ENCODE measurements at regions not wholly inside any gene's neighbourhood (a gene's known extent, or its start where the extent isn't known, plus 50 kb on each side); places are given as distances from the start of the nearest gene placed in this dataset.
"Not testable (repeated sequence)": the region's sequence is repeated elsewhere in the genome, so short reads cannot be mapped to it uniquely, and the experiment has no call there.

DNA sequence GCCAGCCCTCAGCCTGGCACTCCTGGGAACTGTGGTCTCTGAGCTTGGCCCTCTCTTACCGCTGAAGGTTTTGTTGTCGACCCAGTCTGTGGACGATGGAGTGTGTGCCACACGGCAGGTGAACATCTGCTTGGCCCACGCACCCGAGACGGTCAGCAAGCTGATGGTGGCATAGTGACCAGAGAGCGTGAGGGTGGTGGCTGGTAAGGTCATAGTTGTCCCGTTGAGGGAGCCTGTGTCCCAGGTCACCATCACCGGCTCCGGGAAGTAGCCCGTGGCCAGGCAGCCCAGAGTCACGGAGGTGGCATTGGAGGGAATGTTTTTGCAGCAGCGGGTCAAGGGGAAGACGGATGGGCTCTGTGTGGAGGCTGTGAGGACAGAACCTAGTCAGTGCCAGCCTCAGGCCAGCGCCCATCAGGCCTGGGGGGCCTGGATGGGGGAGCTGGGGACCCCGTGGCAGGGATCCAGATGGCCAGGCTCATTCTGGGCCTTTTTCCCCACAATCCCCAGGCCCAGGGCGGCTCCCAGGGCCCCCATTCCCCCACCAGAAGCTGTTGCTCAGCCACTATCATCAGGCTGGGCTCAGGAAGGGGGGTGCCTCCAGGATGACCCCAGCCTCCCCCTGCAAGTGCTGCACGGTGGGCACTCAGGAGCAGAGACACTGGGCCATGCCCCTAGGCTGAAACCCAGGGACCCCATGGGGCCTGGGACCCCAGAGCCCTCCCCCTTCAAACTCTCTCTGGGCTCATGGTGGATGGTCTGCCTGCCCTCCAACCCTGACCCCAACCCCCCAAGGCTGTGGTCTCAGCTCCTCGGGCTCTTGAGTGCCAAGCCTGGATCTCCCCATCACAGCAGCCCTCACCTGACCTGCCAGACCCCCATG lies 75.2 kb downstream of the TMEM121 start:
- DNase-seq = no peak

DNA sequence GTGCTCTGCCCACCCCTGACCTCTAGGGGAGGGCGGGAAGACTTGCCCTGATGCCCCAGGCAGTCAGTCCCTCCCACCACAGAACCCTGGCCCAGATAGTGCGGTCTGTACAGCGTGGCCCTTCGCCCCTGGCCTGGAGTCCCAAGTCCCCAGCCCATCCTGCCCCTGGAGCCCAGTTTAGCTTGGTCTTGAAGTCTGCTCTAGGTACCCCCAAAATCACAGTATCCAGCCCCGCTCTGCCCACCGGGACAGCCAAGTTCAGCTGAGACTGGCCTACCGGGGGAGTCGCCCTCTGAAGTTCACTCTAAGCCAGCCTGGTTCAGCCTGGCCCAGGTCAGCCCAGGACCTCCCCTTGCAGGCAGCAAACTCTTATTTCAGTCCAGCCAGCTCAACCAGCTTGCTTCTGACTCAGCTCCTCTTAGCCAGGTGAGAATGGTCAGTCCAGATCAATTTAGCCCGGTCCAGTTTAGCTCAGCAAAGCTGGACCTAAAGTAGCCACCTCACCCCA lies 75.9 kb downstream of the TMEM121 start:
- no peak for DNase-seq

DNA sequence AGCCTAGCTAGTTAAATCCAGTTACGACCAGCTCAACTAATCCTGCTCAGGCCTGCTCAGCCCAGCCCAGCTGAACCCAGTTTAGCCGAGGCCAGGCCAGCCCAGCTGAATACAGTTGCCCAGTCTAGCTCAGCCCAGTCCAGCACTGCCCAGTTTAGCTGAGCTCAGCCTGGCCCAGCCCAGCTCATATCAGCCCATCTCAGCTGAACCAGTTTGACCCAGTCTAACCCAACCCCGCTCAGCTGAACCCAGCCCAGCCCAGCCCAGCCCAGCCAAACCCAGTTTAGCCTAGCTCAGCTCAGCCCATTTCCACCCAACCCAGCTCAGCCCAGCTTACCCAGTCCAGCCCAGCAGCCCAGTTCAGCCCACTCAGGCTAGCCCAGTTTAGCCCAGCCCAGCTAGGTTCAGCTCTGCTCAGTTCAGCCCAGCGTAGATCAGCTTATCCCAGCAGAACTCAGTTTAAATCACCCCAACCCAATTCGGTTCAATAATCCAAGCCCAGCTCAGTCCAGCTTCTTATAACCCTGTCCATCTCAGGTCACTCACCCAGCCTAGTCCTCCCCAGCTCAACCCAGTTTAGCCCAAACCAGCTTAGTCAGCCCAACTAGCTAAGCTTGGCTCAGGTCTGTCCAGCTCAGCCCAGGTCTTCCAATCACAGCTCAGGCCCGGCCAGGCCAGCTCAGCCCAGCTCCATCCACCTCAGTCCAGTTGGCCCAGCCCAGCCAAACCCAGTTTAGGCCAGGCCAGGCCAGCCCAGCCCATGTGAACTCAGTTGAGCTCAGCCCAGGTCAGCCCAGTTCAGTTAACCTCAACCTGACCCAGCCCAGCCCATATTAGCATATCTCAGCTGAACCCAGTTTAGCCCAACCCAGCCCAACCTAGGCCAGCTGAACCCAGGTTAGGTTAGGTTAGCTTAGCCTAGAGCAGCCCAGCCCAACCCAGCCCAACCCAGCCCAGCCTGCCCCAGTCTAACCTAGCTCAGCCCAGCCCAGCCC lies 76.7 kb downstream of the TMEM121 start:
- no peak for DNase-seq

DNA sequence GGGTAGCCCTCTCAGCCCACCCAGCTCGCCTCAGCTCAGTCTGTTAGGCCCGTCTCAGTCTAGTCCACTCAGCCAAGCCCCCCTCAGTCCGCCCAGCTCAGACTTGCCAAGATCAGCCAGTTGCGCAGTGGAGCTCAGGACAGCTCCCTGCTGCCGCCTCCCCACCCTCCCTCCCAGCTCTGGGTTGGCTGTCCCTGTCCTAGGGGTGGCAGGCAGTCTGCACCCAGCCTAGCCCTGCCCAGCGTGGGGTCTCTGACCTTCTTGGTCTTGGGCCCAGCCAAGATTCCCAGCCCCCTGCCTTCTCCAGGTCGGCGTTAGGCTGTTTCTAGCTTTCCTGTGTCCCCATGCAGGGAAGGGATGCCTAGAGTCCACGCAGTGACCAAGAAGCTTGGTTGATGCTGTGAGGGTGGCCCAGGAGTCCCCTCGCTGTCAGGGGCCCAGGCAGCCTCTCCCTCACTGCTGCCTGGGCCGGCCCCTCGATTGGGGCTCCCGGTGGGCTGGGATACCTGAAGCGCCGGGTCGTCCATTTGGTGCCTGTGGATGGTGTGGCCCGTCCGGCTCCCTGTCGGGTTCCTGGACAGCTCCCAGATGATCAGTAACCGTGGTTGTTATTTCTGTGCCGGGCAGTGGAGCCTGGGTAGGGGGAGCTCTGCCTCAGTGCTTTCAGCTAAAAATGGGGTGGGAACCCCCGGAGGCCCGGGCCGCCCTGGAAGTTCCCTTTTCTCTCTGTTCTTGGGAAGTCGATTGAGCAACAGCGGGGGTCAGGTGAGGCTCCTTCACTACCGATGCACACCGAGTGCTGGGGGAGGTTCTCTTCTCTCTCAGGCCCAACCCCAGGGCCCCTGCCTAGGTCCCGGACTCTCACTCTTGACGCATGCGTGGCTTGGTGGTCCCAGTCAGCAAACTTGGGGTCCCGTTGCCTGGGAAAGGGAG lies 78.4 kb downstream of the TMEM121 start:
- not testable (repeated sequence) for DNase-seq

DNA sequence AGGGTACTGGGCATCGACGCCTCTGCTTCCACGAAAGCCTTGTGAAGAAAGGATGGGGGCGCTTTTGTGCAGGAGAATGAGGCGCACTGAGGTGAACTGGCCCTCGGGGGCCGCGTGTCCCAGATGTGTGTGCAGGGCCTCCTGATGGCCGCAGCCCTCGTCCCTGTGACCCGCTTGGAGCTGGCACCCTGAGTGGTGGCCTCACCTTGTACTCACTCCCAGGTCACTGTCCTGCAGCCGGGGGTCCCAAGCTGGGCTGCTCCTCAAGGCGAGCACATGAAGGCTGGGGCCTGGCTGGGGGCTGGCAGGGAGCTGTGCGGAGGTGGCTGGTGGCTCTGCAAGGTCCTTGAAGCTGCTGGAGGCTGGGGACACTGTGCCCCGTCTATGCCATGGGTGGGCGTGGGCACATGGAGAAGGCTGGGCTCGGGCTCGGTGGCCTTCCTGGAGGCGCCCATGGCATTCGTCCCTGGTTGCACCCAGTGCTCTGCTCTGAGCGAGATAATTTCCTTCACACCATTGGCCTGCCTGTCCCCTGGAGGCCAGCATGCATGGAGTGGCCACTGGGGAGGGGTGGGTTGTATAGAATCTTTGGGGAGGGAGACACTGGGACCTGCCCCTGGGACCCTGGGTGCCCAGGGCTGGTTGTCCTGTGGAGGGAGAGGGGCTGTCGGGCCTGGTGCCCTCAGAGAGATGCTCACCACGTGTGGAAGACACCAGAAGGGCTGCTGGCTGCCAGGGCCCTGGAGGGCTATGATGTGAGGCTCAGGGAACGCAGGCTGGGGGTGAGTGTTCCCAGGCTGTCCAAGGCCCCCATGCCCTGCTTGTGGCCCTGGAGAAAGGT lies 79.3 kb downstream of the TMEM121 start:
- DNase-seq = no peak

DNA sequence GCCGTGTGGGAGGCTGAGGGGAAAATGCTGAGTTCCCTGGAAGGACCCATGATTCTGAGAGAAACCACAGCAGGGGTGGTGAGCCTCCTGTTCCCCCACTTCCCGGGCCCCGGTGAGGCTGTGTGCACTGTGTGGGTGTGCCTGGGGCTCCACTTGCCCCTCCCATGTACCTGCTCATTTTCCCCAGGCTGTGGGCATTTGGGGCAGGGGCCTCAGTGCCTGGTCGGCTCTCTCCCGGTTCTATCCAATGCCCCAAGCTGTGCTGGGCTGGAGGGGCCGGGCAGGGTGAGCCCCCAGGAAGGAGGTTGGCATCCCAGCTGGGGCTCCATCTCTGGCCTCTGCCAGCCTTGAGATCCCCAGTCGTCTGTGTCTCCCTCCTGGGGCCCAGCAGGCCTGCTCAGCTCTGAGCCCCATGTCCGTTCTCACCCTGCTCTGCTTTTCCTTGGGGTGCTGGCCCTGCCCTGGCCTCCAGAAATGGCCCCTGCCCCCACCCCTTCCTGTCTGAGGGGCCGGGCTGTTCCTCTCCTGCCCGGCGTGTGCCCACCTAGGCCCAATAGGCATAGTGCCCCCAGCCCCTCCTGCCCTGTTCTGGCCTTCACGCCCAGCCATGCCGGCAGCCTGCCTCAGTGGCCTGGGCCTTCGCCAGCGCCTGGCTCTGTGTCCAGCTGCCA lies 80.1 kb downstream of the TMEM121 start:
- DNase-seq = not testable (repeated sequence)

DNA sequence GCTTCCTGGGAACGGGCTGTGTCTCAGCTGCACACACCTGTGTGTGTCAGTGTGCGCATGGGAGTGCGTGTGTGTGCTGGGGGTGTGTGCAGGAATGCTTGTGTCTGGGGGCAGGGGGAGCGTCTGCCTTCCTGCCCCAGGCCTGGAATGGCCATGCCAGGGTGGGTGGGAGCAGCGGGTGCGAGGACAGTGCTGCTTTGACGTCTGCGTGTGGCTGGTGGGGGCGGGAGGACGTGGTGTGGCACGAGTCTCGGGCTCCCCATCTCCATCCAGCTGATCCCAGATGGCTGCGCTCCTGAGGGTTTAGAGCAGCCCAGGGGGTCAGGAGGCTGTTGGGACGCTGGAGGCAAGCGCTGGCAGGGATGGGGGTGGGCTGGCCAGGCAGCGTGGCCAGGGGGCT lies 80.6 kb downstream of the TMEM121 start:
- DNase-seq = not testable (repeated sequence)

DNA sequence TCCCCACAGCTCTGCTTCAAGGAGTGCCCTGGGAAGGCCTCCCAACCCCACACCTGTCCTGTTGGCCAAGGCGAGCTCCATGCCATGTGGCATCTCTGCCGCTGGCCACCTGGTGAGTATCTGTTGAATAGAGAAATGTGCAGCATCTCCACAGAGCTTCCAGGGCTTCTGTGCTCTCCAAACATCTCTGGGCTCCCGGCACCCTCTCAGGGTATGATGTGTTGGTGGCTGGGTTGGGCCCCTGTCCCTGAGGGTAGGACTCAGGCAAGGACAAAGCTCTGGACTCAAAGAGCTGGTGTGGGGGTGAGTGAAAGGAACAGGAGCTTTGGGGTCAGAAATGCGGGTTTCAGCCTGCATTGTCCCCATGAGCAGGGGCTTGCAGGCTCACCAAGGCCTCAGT lies 88.6 kb downstream of the TMEM121 start:
- not testable (repeated sequence) for DNase-seq

DNA sequence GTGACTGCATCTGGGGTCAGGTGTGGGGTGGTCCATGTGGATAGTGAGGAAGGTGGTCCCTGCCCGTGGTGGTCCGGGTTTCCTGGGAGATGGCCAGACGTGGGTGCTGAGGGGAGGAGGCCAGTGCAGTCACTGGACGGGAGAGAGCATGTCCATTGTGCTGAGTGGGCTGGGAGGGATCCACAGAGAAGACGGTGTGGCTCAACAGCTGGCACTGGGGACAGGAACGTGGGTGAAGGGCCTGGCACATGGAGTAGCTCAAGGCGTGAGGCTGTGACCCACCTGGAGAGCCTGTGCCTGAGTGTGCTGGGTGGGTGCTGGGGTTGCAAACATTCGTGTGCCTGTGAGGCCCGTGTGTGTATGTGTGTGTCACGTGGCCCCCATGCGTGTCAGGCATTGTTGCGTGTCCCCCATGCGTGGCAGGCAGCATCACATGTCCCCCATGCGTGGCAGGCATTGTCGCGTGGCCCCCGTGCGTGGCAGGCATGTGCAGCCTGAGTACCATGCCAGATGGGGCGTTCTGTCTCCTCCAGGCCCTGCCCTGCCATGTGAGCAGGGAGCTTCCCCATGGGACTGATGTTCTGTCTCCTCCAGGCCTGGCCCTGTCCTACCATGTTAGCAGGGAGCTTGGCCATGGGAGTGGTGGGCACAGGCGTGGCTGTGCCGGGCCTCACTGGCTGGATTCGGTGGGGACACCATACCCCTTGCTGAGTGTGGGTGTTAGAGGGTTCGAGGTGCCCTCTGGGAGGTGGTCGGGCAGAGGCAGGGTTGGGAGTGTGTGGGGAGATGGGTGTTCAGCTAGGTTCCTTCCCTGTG lies 89.8 kb downstream of the TMEM121 start:
- DNase-seq = not testable (repeated sequence)

DNA sequence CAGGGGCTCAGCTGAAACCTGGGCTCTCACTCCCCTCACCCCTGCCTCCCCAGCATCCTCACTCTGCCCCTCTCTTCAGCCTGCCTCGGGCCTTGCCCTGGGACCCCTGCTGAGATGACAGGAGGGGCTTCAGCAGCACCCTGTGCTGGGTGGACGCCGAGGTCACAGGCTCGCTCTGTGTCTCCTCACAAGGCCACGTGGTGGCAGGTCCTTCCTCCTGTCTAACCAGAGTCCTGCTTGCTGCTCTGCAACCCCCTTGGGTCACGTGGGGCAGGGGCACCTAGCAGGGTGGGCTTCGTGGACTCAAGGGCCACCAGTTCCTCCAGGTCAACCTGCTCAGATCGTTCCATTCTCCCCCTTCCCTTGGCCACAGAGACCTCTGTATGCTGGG lies 90.4 kb downstream of the TMEM121 start:
- no peak for DNase-seq

DNA sequence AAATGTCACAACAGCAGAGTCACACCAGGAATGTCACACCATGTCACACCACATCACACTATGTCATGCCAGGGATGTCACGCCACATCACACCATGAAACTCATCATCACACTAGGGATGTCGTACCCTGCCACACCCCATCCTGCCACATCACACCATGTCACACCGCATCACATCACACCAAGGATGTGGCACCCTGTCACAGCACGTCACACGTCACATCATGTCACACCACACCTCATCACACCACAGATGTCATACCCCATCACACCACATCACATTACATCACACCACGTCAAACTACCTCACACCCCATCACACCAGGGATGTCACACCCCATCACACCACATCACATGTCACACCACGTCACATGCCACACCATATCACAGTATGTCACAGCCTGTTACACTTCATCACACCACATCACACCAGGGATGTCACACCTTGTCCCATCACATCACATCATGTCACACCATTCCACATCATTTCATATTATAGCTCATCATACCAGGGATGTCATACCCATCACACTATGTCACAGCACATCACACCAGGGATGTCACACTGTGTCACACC lies 90.9 kb downstream of the TMEM121 start:
- DNase-seq = no peak

DNA sequence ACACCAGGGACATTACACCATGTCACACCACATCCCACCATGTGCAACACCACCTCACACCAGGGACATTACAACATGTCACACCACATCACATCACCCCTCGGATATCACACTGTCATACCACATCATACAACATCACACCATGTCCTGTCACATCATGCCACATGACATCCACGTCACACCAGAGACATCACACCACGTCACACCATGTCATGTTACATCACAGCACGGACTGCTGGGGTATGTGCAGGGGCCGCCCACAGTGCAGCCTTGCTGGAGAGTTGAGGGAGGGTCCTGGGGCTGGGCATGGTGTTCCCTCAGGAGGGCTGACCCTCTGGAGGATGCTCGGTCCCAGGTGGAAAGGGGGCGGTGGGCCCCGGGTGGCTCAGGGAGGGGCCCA lies 91.4 kb downstream of the TMEM121 start:
- not testable (repeated sequence) for DNase-seq

DNA sequence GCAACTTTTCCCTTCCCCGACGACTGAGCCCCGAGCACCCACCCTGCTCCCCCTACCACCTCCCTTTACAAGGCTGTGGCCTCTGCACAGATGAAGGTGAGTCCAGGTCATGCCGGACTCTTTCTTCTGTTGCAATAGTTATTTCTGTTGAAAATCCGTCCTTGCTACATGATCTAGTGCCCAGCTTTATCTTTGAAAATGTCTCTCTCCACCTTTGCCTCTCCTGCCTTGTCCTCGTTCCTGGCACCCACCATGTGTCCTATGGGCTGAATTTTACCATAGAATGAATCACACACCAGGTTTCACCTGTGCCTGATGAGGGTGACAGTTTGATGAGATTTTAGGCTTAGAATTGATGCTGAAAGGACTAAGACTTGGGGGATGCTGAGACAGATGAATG lies 92.9 kb downstream of the TMEM121 start:
- not testable (repeated sequence) for DNase-seq

DNA sequence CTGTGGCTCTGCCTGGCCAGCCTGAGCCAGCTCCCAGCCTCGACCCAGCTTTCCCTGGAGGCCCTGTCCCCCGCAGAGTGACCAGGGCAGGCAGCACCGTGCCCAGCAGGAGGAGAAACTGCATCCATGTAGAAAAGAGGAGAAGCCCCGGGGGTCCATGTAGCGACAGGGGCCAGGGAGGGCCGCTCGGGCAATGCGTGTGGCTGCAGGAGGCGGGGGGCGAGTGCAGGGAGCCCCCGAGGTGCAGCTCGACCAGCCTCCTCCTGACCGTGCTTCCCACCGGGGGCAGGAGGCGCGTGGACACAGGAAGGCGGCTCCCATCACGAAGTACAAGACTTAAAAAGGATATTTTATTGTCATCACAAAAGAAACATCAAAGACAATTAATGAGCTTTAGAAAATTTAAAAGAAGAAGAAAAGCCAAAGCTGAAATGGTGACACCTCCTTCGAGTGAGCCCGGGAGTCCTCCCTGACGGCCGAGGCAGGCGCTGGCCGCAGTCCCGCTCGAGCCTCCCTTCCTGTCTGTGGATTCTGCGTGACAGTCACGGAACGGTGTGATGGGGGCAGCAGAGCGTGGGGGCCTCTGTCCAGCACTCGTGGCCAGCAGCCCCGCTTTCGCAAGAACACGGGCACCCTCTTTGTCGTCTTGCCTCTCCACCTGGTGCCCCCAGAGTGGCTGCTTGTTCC lies 93.9 kb downstream of the TMEM121 start:
- DNase-seq = not testable (repeated sequence)

DNA sequence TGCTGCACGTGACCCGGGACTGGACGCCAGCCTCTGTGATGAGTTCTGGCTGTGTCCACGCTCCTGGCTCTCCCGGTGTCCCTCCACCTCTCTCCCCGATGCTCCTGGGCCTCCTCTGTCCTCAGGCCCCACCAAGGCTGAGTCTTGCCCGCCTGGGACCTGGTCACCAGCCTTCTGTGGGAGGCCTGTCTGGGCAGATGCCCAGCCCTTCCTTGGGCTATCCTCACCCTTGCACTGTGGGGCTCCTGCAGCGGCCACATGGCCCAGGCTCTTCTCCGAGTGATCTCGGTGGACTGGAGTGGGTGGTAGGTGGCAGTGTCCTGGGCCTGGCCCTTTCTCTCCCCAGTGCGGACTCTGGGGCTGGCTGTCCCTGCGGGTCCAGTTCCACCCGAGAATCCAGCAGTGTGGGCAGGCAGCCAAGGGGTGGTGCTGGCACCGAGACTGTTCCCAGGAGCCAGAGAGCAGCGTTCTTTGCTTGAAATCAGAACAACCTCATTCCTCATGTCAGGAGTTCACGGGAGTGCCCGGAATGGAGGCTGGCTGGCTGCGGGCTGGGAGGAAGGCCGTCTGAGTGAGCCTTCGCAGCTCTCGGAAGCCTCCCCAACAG lies 94.6 kb downstream of the TMEM121 start:
- DNase-seq = not testable (repeated sequence)

DNA sequence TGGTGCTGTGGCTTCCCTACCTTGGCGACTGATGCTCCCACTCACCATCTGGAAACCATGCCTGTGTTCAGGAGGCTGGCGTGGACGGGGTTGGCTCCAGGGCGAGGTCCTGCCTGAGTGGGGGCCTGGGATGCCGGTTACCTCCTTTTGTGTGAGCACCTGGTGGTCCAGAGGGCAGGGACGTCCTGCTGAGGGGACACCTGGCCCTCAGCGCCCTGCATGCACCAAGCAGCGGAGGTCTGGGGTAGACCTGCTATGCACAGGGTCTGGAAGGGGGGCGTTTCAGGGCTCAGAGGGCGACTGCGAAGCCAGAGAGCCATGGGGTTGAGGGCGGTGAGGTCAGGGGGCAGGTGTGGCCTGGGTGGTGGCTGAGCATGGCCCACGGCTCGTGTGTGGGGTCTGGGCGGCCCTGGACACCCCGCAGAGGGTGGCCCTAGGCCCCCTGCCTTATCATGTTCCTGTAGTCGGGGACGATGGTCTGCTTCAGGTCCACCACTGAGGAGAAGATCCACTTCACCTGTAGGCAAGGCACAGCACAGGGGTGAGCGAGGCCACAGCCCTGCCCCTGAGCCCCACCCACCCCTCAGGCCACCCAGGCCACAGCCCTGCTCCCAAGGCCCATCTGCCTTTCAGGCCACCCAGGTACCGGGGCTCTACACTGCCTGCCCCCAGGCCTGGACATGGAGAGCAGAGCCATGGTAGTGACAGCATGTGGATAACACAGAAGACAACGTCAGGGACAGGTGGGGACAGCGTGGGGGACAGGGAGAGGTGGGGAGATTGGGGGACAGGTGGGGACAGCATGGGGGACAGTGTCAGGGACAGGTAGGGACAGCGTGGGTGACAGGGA lies 95.3 kb downstream of the TMEM121 start:
- DNase-seq = not testable (repeated sequence)

DNA sequence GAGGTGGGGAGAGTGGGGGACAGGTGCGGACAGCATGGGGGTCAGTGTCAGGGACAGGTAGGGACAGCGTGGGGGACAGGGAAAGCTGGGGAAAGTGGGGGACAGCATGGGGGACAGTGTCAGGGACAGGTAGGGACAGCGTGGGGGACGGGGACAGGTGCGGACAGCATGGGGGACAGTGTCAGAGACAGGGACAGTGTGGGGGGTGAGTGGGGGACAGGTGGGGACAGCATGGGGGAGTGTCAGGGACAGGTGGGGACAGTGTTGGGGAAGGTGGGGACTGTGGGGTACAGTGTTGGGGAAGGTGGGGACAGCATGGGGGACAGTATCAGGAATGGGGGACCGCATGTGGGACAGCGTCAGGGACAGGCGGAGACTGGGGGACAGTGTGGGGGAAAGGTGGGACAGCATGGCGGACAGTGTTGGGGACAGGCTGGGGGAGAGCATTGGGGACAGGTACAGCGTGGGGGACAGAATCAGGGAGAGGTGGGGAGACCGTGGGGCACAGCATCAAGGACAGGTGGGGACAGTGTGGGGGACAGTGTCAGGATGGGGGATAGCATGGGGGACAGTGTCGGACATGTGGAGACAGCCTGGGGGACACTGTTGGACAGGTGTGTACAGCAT lies 96.1 kb downstream of the TMEM121 start:
- DNase-seq = no peak

Data from HCEC 1CT (cell line).